ENCODE measurements at regions not wholly inside any gene's neighbourhood (a gene's known extent, or its start where the extent isn't known, plus 50 kb on each side); places are given as distances from the start of the nearest gene placed in this dataset.

DNA sequence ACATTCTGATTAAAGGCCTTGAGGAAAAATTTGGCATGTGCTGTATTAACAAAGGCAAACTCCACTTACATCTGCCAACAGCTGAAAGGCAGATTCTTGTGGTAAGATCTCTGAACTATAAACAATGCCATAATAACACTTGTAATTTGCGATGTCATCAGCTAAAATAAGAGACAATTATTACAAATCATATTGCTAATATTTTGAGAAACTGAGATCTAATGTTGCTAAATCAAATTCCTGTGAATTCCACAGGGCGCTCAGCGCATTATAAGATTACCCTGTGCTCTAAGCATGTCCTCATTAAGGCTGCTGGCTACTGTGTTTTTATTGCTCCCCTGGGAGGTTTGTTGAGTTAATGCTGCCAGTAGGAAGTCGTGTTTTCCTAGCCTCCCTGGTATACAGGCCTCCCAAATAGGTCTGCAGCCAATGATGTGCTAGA, 244.8 kb downstream of the DACT1 start:
- H3K4me2 ChIP-seq (ENCODE audit: insufficient read depth, low read length) = no peak overlapping the region
- DNase-seq = no peak

DNA sequence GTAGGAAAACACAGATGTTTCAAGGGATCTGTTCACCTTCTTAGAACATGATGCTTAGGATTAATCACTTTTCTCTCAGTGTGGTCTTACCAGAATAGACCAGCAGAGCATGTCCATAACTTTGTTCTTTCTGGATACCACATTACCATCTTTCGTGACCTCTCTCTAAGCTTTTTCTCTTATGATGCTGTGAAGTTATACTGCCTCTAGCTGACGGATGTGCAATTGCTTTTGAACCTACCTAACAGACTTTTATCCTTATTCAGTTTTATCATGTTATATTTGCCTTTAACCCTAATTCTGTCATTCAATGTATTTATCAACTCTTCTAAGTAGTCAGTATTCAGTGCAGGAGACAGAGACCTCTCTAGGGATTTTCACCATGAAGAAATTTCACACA, 246.7 kb downstream of the DACT1 start:
- Histone ChIP-seq H3K4me2 (ENCODE audit: insufficient read depth, low read length) (no peak overlapping the region), H3K4me3 (ENCODE audit: low read depth in 1 of 2, low read length in 2 of 2) (no peak overlapping the region), H3K79me2 (ENCODE audit: insufficient read depth, low read length) (no peaks in the 10 kb centered on the region), H4K20me1 (ENCODE audit: insufficient read depth, low read length) (no peaks in the 10 kb centered on the region), H3K9me3 (ENCODE audit: insufficient read depth, low read length, severe bottlenecking) (no peaks in the 10 kb centered on the region), H3K36me3 (ENCODE audit: insufficient read depth, low read length) (no peaks in the 10 kb centered on the region), H3K27ac (ENCODE audit: low read length) (no peak overlapping the region), H2AFZ (ENCODE audit: low read depth, low read length) (no peak overlapping the region), H3K27me3 (ENCODE audit: insufficient read depth, low read length, poor library complexity) (no peaks in the 10 kb centered on the region), H3K9ac (ENCODE audit: low read depth, low read length) (no peak overlapping the region), H3K4me1 (ENCODE audit: insufficient read depth, low read length) (no peaks in the 10 kb centered on the region)
- ATAC-seq (ENCODE audit: insufficient read depth, low read depth) (no peak), DNase-seq (no peak)
- no peak for TF ChIP-seq EZH2 (IDR thresholded peaks at IDR 0.05; ENCODE audit: borderline replicate concordance, low read depth, low read length, severe bottlenecking)
- TF ChIP-seq, protein P1, sequence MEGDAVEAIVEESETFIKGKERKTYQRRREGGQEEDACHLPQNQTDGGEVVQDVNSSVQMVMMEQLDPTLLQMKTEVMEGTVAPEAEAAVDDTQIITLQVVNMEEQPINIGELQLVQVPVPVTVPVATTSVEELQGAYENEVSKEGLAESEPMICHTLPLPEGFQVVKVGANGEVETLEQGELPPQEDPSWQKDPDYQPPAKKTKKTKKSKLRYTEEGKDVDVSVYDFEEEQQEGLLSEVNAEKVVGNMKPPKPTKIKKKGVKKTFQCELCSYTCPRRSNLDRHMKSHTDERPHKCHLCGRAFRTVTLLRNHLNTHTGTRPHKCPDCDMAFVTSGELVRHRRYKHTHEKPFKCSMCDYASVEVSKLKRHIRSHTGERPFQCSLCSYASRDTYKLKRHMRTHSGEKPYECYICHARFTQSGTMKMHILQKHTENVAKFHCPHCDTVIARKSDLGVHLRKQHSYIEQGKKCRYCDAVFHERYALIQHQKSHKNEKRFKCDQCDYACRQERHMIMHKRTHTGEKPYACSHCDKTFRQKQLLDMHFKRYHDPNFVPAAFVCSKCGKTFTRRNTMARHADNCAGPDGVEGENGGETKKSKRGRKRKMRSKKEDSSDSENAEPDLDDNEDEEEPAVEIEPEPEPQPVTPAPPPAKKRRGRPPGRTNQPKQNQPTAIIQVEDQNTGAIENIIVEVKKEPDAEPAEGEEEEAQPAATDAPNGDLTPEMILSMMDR (IDR thresholded peaks at IDR 0.05; ENCODE audit: borderline replicate concordance, extremely low read depth, low read length, poor library complexity, severe bottlenecking) = peak; percentile 49

More for the DNA sequence above, 244.8 kb downstream of the DACT1 start:
- ATAC-seq (ENCODE audit: insufficient read depth, low read depth) = no peak
- H3K79me2 ChIP-seq (ENCODE audit: insufficient read depth, low read length) = no peaks in the 10 kb centered on the region
- no peak overlapping the region for H2AFZ ChIP-seq (ENCODE audit: low read depth, low read length)
- no peaks in the 10 kb centered on the region for H3K9me3 ChIP-seq (ENCODE audit: insufficient read depth, low read length, severe bottlenecking)
- no peaks in the 10 kb centered on the region for H3K4me1 ChIP-seq (ENCODE audit: insufficient read depth, low read length)
- no peaks in the 10 kb centered on the region for H3K36me3 ChIP-seq (ENCODE audit: insufficient read depth, low read length)
- H4K20me1 ChIP-seq (ENCODE audit: insufficient read depth, low read length) = no peaks in the 10 kb centered on the region
- TF ChIP-seq, protein P1 (IDR thresholded peaks at IDR 0.05; ENCODE audit: borderline replicate concordance, extremely low read depth, low read length, poor library complexity, severe bottlenecking) = no peak
- TF ChIP-seq EZH2 (IDR thresholded peaks at IDR 0.05; ENCODE audit: borderline replicate concordance, low read depth, low read length, severe bottlenecking) = no peak
- no peak overlapping the region for H3K9ac ChIP-seq (ENCODE audit: low read depth, low read length)
- H3K27ac ChIP-seq (ENCODE audit: low read length) = no peak overlapping the region
- no peak overlapping the region for H3K4me3 ChIP-seq (ENCODE audit: low read depth in 1 of 2, low read length in 2 of 2)
- no peaks in the 10 kb centered on the region for H3K27me3 ChIP-seq (ENCODE audit: insufficient read depth, low read length, poor library complexity)

DNA sequence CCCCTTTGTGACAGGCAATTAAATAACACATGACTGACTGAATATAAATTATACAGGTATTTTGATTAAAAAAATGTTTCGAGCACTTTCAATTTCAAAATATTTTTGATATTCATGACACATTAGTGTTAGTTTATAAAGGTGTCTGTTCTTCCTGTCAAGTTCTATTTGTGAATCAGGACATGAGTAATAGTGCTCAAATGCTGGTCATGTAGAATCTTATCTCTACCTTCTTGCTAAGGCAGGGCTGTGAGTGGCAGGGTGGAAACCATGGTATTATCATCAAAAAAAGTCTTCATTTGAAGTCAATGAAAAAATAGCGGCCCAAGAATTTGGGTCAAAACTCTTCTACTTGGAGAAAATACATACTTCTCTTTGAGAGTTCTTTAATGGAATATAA, 250.2 kb downstream of the DACT1 start:
- no peak overlapping the region for H3K27ac ChIP-seq (ENCODE audit: low read length)
- TF ChIP-seq, protein P1 (IDR thresholded peaks at IDR 0.05; ENCODE audit: borderline replicate concordance, extremely low read depth, low read length, poor library complexity, severe bottlenecking) = no peak
- TF ChIP-seq EZH2 (IDR thresholded peaks at IDR 0.05; ENCODE audit: borderline replicate concordance, low read depth, low read length, severe bottlenecking) = no peak

More for the DNA sequence above, 250.2 kb downstream of the DACT1 start:
- no peak overlapping the region for H3K4me3 ChIP-seq (ENCODE audit: low read depth in 1 of 2, low read length in 2 of 2)
- H3K36me3 ChIP-seq (ENCODE audit: insufficient read depth, low read length) = no peaks in the 10 kb centered on the region
- H3K79me2 ChIP-seq (ENCODE audit: insufficient read depth, low read length) = no peaks in the 10 kb centered on the region
- DNase-seq = no peak
- no peak overlapping the region for H3K9ac ChIP-seq (ENCODE audit: low read depth, low read length)
- no peaks in the 10 kb centered on the region for H4K20me1 ChIP-seq (ENCODE audit: insufficient read depth, low read length)
- no peaks in the 10 kb centered on the region for H3K9me3 ChIP-seq (ENCODE audit: insufficient read depth, low read length, severe bottlenecking)
- H2AFZ ChIP-seq (ENCODE audit: low read depth, low read length) = no peak overlapping the region
- H3K4me1 ChIP-seq (ENCODE audit: insufficient read depth, low read length) = no peaks in the 10 kb centered on the region
- no peak overlapping the region for H3K4me2 ChIP-seq (ENCODE audit: insufficient read depth, low read length)
- no peaks in the 10 kb centered on the region for H3K27me3 ChIP-seq (ENCODE audit: insufficient read depth, low read length, poor library complexity)
- ATAC-seq (ENCODE audit: insufficient read depth, low read depth) = no peak

Measured in DND-41 (cell line).